ENCODE measurements at regions not wholly inside any gene's neighbourhood (a gene's known extent, or its start where the extent isn't known, plus 50 kb on each side); places are given as distances from the start of the nearest gene placed in this dataset.

- WGBS, 2 donors, result 85 to 96% methylated on average over 2 of the region's 2 CpGs
- no peaks in the 10 kb centered on the region for H3K36me3 ChIP-seq
- peaks cover 0 to 9% (median 0%) of the 10 kb centered on the region in 11 donors for H3K9me3 ChIP-seq
- DNase-seq, result no peak
- no peak overlapping the region for H3K4me3 ChIP-seq
- no peaks in the 10 kb centered on the region for H3K27me3 ChIP-seq
- intact Hi-C loops (cut with DNase I), result no loop called here
- no peak for ATAC-seq
- no peaks in the 10 kb centered on the region for H3K4me1 ChIP-seq
- TF ChIP-seq CTCF (IDR thresholded peaks at IDR 0.05), result no peak
- no peak overlapping the region for H3K27ac ChIP-seq
These were observed 130.2 kb upstream of the CEP162 start for GRCh38 chr6:84357631-84358030.

- no peak overlapping the region for H3K27ac ChIP-seq
These were observed 129.5 kb upstream of the CEP162 start for GRCh38 chr6:84356907-84357306.

GRCh38 chr6:84353459-84354423 is 126.3 kb upstream of the CEP162 start:
- ATAC-seq, result no peak
- Histone ChIP-seq H3K4me1 (no peaks in the 10 kb centered on the region), H3K36me3 (no peaks in the 10 kb centered on the region), H3K27ac (no peak overlapping the region), H3K27me3 (no peaks in the 10 kb centered on the region), H3K9me3 (peaks cover 0 to 9% (median 0%) of the 10 kb centered on the region in 11 donors), H3K4me3 (no peak overlapping the region)
- DNase-seq, result no peak
- intact Hi-C loops (cut with DNase I), result no loop called here
- WGBS, 2 donors, result 73 to 75% methylated on average over 5 of the region's 5 CpGs
- TF ChIP-seq CTCF (IDR thresholded peaks at IDR 0.05), result no peak

More at GRCh38 chr6:84356907-84357306, 129.5 kb upstream of the CEP162 start:
- intact Hi-C loops (cut with DNase I), result no loop called here
- Histone ChIP-seq H3K36me3 (no peaks in the 10 kb centered on the region), H3K9me3 (peaks cover 0 to 9% (median 0%) of the 10 kb centered on the region in 11 donors), H3K27me3 (no peaks in the 10 kb centered on the region), H3K4me1 (no peaks in the 10 kb centered on the region), H3K4me3 (no peak overlapping the region)
- ATAC-seq (no peak), DNase-seq (no peak)
- TF ChIP-seq CTCF (IDR thresholded peaks at IDR 0.05), result no peak
- WGBS, 2 donors, result 32 to 43% methylated on average over 5 of the region's 5 CpGs

- DNase-seq (no peak), ATAC-seq (no peak)
- no peak overlapping the region for H3K4me3 ChIP-seq
- TF ChIP-seq CTCF (IDR thresholded peaks at IDR 0.05), result no peak
- H3K36me3 ChIP-seq, result no peaks in the 10 kb centered on the region
- no peaks in the 10 kb centered on the region for H3K27me3 ChIP-seq
- H3K9me3 ChIP-seq, result peaks cover 0 to 3% (median 0%) of the 10 kb centered on the region in 11 donors
- H3K27ac ChIP-seq, result no peak overlapping the region
- intact Hi-C loops (cut with DNase I), result no loop called here
- no peaks in the 10 kb centered on the region for H3K4me1 ChIP-seq
These were observed 123.0 kb upstream of the CEP162 start for GRCh38 chr6:84350397-84350796.
